H1 (cell line): ENCODE measurements at regions not wholly inside any gene's neighbourhood (a gene's known extent, or its start where the extent isn't known, plus 50 kb on each side); places are given as distances from the start of the nearest gene placed in this dataset.

Experiments used
- CTCF ChIA-PET: fragments of 300-600 bp; sonication (Branson Sonifier 250); formaldehyde crosslinking; loops from one replicate; lab custom pipeline; 2021; ENCODE audit not compliant: partially characterized antibody; lab: Charles Lee
- POLR2A ChIA-PET: fragments of 300-600 bp; sonication (Branson Sonifier 250); formaldehyde crosslinking; loops from one replicate; lab custom pipeline; 2021; ENCODE audit warnings: inconsistent platforms; ENCODE audit not compliant: partially characterized antibody; lab: Charles Lee
- DNase-seq, 2 experiments: peaks; one replicate each; pipeline versions ENCODE4 v3.0.0 to v3.0.0-alpha.2; 2010 to 2022; ENCODE audit warnings: low spot score in 2 of 2, low read depth in 1 of 2, mixed read lengths in 1 of 2
- FAIRE-seq: peaks from 2 replicates; lab custom pipeline; 2011; peaks lifted over from hg19 to GRCh38; lab: Jason Lieb, UNC
- H2AFZ ChIP-seq: 2 replicates; pipeline ENCODE4 v1.8.1; 2012; ENCODE audit warnings: low read length, inconsistent platforms
- H2AK5ac ChIP-seq: 2 replicates; pipeline ENCODE4 v1.6.1; 2013; ENCODE audit warnings: low read depth, low read length
- H2BK120ac ChIP-seq: replicated peaks from 2 replicates; pipeline ENCODE3; 2013; ENCODE audit warnings: low read depth, low read length, inconsistent platforms
- H2BK12ac ChIP-seq: 2 replicates; pipeline ENCODE4 v1.6.1; 2013; ENCODE audit warnings: low read depth, low read length
- H2BK15ac ChIP-seq: 2 replicates; pipeline ENCODE4 v1.6.1; 2013; ENCODE audit warnings: low read length
- H2BK20ac ChIP-seq: 2 replicates; pipeline ENCODE4 v1.6.1; 2013; ENCODE audit warnings: low read length
- H2BK5ac ChIP-seq: 2 replicates; pipeline ENCODE4 v1.6.1; 2013; ENCODE audit warnings: low read depth, low read length
- H3K14ac ChIP-seq: 2 replicates; pipeline ENCODE4 v1.6.1; 2013; ENCODE audit warnings: inconsistent platforms; ENCODE audit not compliant: insufficient read length
- H3K18ac ChIP-seq: 2 replicates; pipeline ENCODE4 v1.6.1; 2013; ENCODE audit warnings: low read length; ENCODE audit errors: extremely low read depth
- H3K23ac ChIP-seq: 2 replicates; pipeline ENCODE4 v1.6.1; 2013; ENCODE audit warnings: inconsistent platforms; ENCODE audit not compliant: insufficient read length
- H3K23me2 ChIP-seq: 2 replicates; pipeline ENCODE4 v1.6.1; 2013; ENCODE audit warnings: low read depth, low read length
- H3K27ac ChIP-seq: 2 replicates; pipeline ENCODE4 v1.6.1; 2011; ENCODE audit warnings: low read depth, low read length, inconsistent platforms
- H3K27me3 ChIP-seq, 4 experiments: replicated peaks in 1 of 4; 1 replicate in 1 of 4; 2 replicates in 3 of 4; pipeline versions ENCODE4 v1.6.1 to v1.8.1; 2011 to 2013; ENCODE audit warnings: low read length in 3 of 4, mild to moderate bottlenecking in 3 of 4, inconsistent platforms in 2 of 4, mixed read lengths in 2 of 4, moderate library complexity in 1 of 4; ENCODE audit not compliant: control insufficient read depth in 3 of 4, insufficient read depth in 3 of 4; ENCODE audit errors: extremely low read depth in 1 of 4
- H3K36me3 ChIP-seq, 4 experiments: 2 replicates each; pipeline versions ENCODE4 v1.6.1 to v1.8.1; 2011 to 2013; ENCODE audit warnings: mild to moderate bottlenecking in 4 of 4, low read length in 3 of 4, moderate library complexity in 2 of 4, control low read depth in 1 of 4, inconsistent platforms in 1 of 4; ENCODE audit not compliant: insufficient read depth in 4 of 4, control insufficient read depth in 2 of 4
- H3K4ac ChIP-seq: replicated peaks from 2 replicates; pipeline ENCODE3; 2013; ENCODE audit warnings: low read length, low read depth, mixed read lengths, inconsistent platforms; ENCODE audit not compliant: insufficient read length
- H3K4me1 ChIP-seq, 4 experiments: replicated peaks in 1 of 4; 1 replicate in 1 of 4; 2 replicates in 3 of 4; pipeline versions ENCODE4 v1.6.1 to v1.8.1; 2011 to 2013; ENCODE audit warnings: low read length in 3 of 4, inconsistent platforms in 2 of 4, mixed read lengths in 1 of 4; ENCODE audit not compliant: insufficient read depth in 4 of 4, control insufficient read depth in 3 of 4
- H3K4me2 ChIP-seq, 2 experiments: 2 replicates each; pipeline versions ENCODE4 v1.6.1 to v1.8.1; 2011 to 2013; ENCODE audit warnings: low read depth in 2 of 2, low read length in 2 of 2, control low read depth in 1 of 2, inconsistent platforms in 1 of 2, mild to moderate bottlenecking in 1 of 2; ENCODE audit not compliant: insufficient read depth in 1 of 2
- H3K4me3 ChIP-seq, 4 experiments: fragments of 200-600, 300-600 bp in 1 of 4; sonication (generic), shearing (Covaris generic), sonication (Bioruptor Twin) in 1 of 4; 2 replicates each; pipeline versions ENCODE4 v1.5.1 to v1.8.1; 2011 to 2016; ENCODE audit warnings: low read length in 4 of 4, low read depth in 3 of 4, control low read depth in 2 of 4, inconsistent platforms in 2 of 4, mild to moderate bottlenecking in 2 of 4, mixed read lengths in 1 of 4, moderate library complexity in 1 of 4; ENCODE audit not compliant: insufficient read depth in 2 of 4; ENCODE audit errors: extremely low read depth in 1 of 4
- H3K56ac ChIP-seq: replicated peaks from 2 replicates; pipeline ENCODE3; 2013; ENCODE audit warnings: low read depth, mild to moderate bottlenecking, mixed read lengths, low read length, inconsistent platforms; ENCODE audit not compliant: insufficient read length
- H3K79me1 ChIP-seq: 2 replicates; pipeline ENCODE4 v1.6.1; 2013; ENCODE audit warnings: low read depth, low read length, control low read depth
- H3K79me2 ChIP-seq, 2 experiments: 2 replicates each; pipeline versions ENCODE4 v1.6.1 to v1.8.1; 2012 to 2013; ENCODE audit warnings: low read length in 2 of 2, mild to moderate bottlenecking in 2 of 2, inconsistent platforms in 1 of 2; ENCODE audit not compliant: insufficient read depth in 2 of 2, control insufficient read depth in 1 of 2
- H3K9ac ChIP-seq, 4 experiments: replicated peaks in 1 of 4; 1 replicate in 1 of 4; 2 replicates in 3 of 4; pipeline versions ENCODE4 v1.6.1 to v1.8.1; 2011 to 2013; ENCODE audit warnings: low read depth in 3 of 4, low read length in 3 of 4, control low read depth in 2 of 4, mild to moderate bottlenecking in 2 of 4, moderate library complexity in 2 of 4, inconsistent platforms in 1 of 4; ENCODE audit errors: extremely low read depth in 1 of 4
- H3K9me3 ChIP-seq, 2 experiments: 2 replicates each; pipeline versions ENCODE4 v1.6.1 to v1.8.1; 2012 to 2013; ENCODE audit warnings: mild to moderate bottlenecking in 2 of 2, moderate library complexity in 2 of 2, control low read depth in 1 of 2, inconsistent platforms in 1 of 2, low read depth in 1 of 2, low read length in 1 of 2, mixed read lengths in 1 of 2; ENCODE audit not compliant: insufficient read depth in 2 of 2
- H4K20me1 ChIP-seq, 2 experiments: replicated peaks in 1 of 2; 2 replicates each; pipeline versions ENCODE3 to v1.8.1; 2011 to 2013; ENCODE audit warnings: inconsistent platforms in 2 of 2, low read length in 2 of 2, mild to moderate bottlenecking in 1 of 2; ENCODE audit not compliant: insufficient read depth in 2 of 2, control insufficient read depth in 1 of 2
- H4K5ac ChIP-seq: 2 replicates; pipeline ENCODE4 v1.6.1; 2013; ENCODE audit warnings: low read length, low read depth, mixed read lengths, inconsistent platforms; ENCODE audit not compliant: insufficient read length
- H4K8ac ChIP-seq: 2 replicates; pipeline ENCODE4 v1.8.0; 2013; ENCODE audit warnings: mild to moderate bottlenecking, moderate library complexity, low read length, inconsistent platforms; ENCODE audit not compliant: insufficient read depth; ENCODE audit errors: extremely low read depth
- H4K91ac ChIP-seq: replicated peaks from 2 replicates; pipeline ENCODE3; 2013; ENCODE audit warnings: low read length, mixed read lengths, inconsistent platforms; ENCODE audit not compliant: insufficient read length
- ATF2 ChIP-seq: IDR thresholded peaks from 2 replicates; pipeline ENCODE4 v1.6.1; 2012; ENCODE audit warnings: low read length, inconsistent platforms
- CHD1 ChIP-seq: IDR thresholded peaks from 2 replicates; pipeline ENCODE4 v1.6.1; 2012; ENCODE audit warnings: low read depth, low read length, improper control_type of control experiment
- CREB1 ChIP-seq: IDR thresholded peaks from 2 replicates; pipeline ENCODE4 v1.6.1; 2012; ENCODE audit warnings: inconsistent platforms
- HDAC6 ChIP-seq: IDR thresholded peaks from one replicate; pipeline ENCODE4 v1.7.1; 2012; ENCODE audit warnings: low read depth, mild to moderate bottlenecking, inconsistent platforms, low read length, moderate library complexity
- SIN3A ChIP-seq, 2 experiments: IDR thresholded peaks in 1 of 2; conservative IDR thresholded peaks in 1 of 2; 2 replicates each; pipeline ENCODE4 v1.6.1; 2011 to 2012; ENCODE audit warnings: low read length in 2 of 2, improper control_type of control experiment in 1 of 2, low read depth in 1 of 2, mild to moderate bottlenecking in 1 of 2
- SP4 ChIP-seq: IDR thresholded peaks from 2 replicates; pipeline ENCODE4 v1.6.1; 2012; ENCODE audit warnings: low read length, inconsistent platforms
- SUZ12 ChIP-seq: fragments of 200-600 bp; sonication (generic); IDR thresholded peaks from 2 replicates; pipeline ENCODE4 v1.6.1; 2012; ENCODE audit warnings: mild to moderate bottlenecking, inconsistent platforms, low read length, moderate library complexity, mixed read lengths
- WGBS, 2 experiments: shearing (Covaris generic) in 1 of 2; methylation state at CpG; one replicate each; pipeline versions ENCODE4 v1.1.6 to v1.1.7; 2013 to 2015; ENCODE audit warnings: low lambda C conversion rate in 2 of 2, mixed read lengths in 2 of 2, inconsistent platforms in 1 of 2, low coverage in 1 of 2, missing lambda C conversion rate in 1 of 2; ENCODE audit not compliant: insufficient replicate concordance in 2 of 2, insufficient coverage in 1 of 2, insufficient read length in 1 of 2; ENCODE audit errors: extremely low coverage in 1 of 2, missing lambda C conversion rate in 1 of 2; 5-methylcytosine and 5-hydroxymethylcytosine counted together

GRCh38 chr14:101506211-101506925 lies 54.9 kb upstream of the DIO3 start:
- Histone ChIP-seq H3K9ac (no peak overlapping the region), H3K4me1 (no peaks in the 10 kb centered on the region), H4K5ac (no peak overlapping the region), H2BK5ac (no peak overlapping the region), H3K4me3 (no peak overlapping the region), H2AFZ (no peak overlapping the region), H3K27ac (no peak overlapping the region), H3K56ac (no peak overlapping the region), H2BK15ac (no peak overlapping the region), H3K4me2 (no peak overlapping the region), H3K9me3 (no peaks in the 10 kb centered on the region; a peak in 1 of 4 replicates), H4K91ac (no peak overlapping the region), H4K20me1 (no peaks in the 10 kb centered on the region), H3K14ac (no peak overlapping the region), H4K8ac (no peak overlapping the region), H2BK12ac (no peak overlapping the region; the same call in 1 of the 2 replicates), H2AK5ac (no peak overlapping the region), H2BK20ac (no peak overlapping the region), H3K27me3 (no peaks in the 10 kb centered on the region), H3K79me1 (no peaks in the 10 kb centered on the region; the same call in 1 of the 2 replicates), H3K18ac (no peak overlapping the region), H3K23me2 (no peaks in the 10 kb centered on the region), H3K4ac (no peak overlapping the region), H3K36me3 (no peaks in the 10 kb centered on the region), H3K23ac (no peak overlapping the region), H3K79me2 (no peaks in the 10 kb centered on the region), H2BK120ac (no peak overlapping the region)
- DNase-seq (no peak), FAIRE-seq (no peak)
- ChIA-PET CTCF (interaction anchor here (1.4 to 1.5 kb wide), 2 partner anchors 9 to 16 kb away, joined by 3 read pairs; no protein-coding TSS in a partner anchor), POLR2A (interaction anchor here (1.5 kb wide), 1 partner anchor 10 kb away, joined by 5 read pairs; no protein-coding TSS in a partner anchor)
- TF ChIP-seq SIN3A (conservative IDR thresholded peaks at IDR 0.05 in 1 of 2, IDR thresholded peaks at IDR 0.05 in 1 of 2; ENCODE audit: low read depth in 1 of 2, low read length in 2 of 2): no peak
- TF ChIP-seq SUZ12: no peak
- no peak for TF ChIP-seq SP4
- no peak for TF ChIP-seq HDAC6
- TF ChIP-seq ATF2: no peak
- TF ChIP-seq CHD1: no peak
- no peak for TF ChIP-seq CREB1
- WGBS, 2 experiments: 92% methylated on average over 9 of the region's 13 CpGs; no CpG with 5 or more reads in 1 of the 2 experiments
